Fibroblast of lung (primary cell): ENCODE measurements at regions not wholly inside any gene's neighbourhood (a gene's known extent, or its start where the extent isn't known, plus 50 kb on each side); places are given as distances from the start of the nearest gene placed in this dataset.

Experiments used
- CTCF ChIP-seq, 2 donors: IDR thresholded peaks in 1 of 2; conservative IDR thresholded peaks in 1 of 2; 1 replicate in 1 of 2; 2 replicates in 1 of 2; pipeline ENCODE4 v1.5.1; 2011 to 2012; ENCODE audit warnings: low read length in 2 of 2, control low read depth in 1 of 2, inconsistent platforms in 1 of 2, low read depth in 1 of 2, mild to moderate bottlenecking in 1 of 2
- EZH2 ChIP-seq: IDR thresholded peaks from 2 replicates; pipeline ENCODE4 v1.5.1; 2012; ENCODE audit warnings: low read length, control low read depth, mild to moderate bottlenecking; ENCODE audit errors: missing control alignments

- TF ChIP-seq EZH2, result no peak
- no peak for TF ChIP-seq CTCF (conservative IDR thresholded peaks at IDR 0.05 in 1 of 2, IDR thresholded peaks at IDR 0.05 in 1 of 2; ENCODE audit: low read depth in 1 of 2, low read length in 2 of 2)
Measured at GRCh38 chr6:45742591-45742990, 273.1 kb downstream of the CLIC5 start.
